ENCODE measurements at regions not wholly inside any gene's neighbourhood (a gene's known extent, or its start where the extent isn't known, plus 50 kb on each side); places are given as distances from the start of the nearest gene placed in this dataset.

GRCh38 chr2:142734770-142735169 lies 142.7 kb upstream of the KYNU start:
- Histone ChIP-seq H3K23me2 (ENCODE audit: insufficient read length, low read depth, low read length, poor library complexity, severe bottlenecking) (no peaks in the 10 kb centered on the region), H3K4me2 (ENCODE audit: insufficient read depth, insufficient read length, low read length) (no peak overlapping the region), H2BK12ac (ENCODE audit: insufficient read length, low read depth, low read length) (no peak overlapping the region), H3K18ac (ENCODE audit: insufficient read length, low read depth, low read length) (no peak overlapping the region), H2BK120ac (ENCODE audit: low read depth, low read length, poor library complexity, severe bottlenecking) (no peak overlapping the region), H3K79me2 (ENCODE audit: insufficient read depth, low read length) (no peaks in the 10 kb centered on the region), H4K91ac (ENCODE audit: insufficient read length, low read depth, low read length) (no peak overlapping the region), H3K4ac (ENCODE audit: low read depth, low read length) (no peak overlapping the region), H3K79me1 (ENCODE audit: insufficient read depth, low read depth, low read length, poor library complexity, severe bottlenecking) (no peaks in the 10 kb centered on the region), H4K20me1 (ENCODE audit: control insufficient read depth, insufficient read depth, insufficient read length) (no peaks in the 10 kb centered on the region), H3K27me3 (ENCODE audit: insufficient read depth, low read length) (no peaks in the 10 kb centered on the region), H3T11ph (ENCODE audit: low read length) (no peak overlapping the region), H3K9me3 (ENCODE audit: control insufficient read depth, low read depth, low read length) (no peaks in the 10 kb centered on the region), H2BK20ac (ENCODE audit: low read depth, low read length, poor library complexity, severe bottlenecking) (no peak overlapping the region), H3K14ac (ENCODE audit: insufficient read depth, low read length) (no peak overlapping the region), H3K23ac (ENCODE audit: insufficient read length, low read depth, low read length) (no peak overlapping the region), H4K8ac (replicated peaks; ENCODE audit: insufficient read length, low read depth, low read length) (no peak overlapping the region), H2BK5ac (ENCODE audit: insufficient read length, low read length) (no peak overlapping the region), H3K4me1 (ENCODE audit: insufficient read depth, low read length) (no peaks in the 10 kb centered on the region), H4K5ac (ENCODE audit: insufficient read length, low read depth, low read length) (no peak overlapping the region), H2BK15ac (ENCODE audit: low read depth, low read length) (no peak overlapping the region), H2AK5ac (ENCODE audit: insufficient read length, low read length) (no peak overlapping the region), H3K27ac (ENCODE audit: insufficient read length, low read depth, low read length) (no peak overlapping the region), H2AFZ (ENCODE audit: low read length) (no peak overlapping the region), H3K9ac (ENCODE audit: extremely low read depth, insufficient read length, low read length) (no peak overlapping the region), H3K56ac (ENCODE audit: insufficient read length, low read depth, low read length) (no peak overlapping the region)
- Mint-ChIP-seq H3K4me3 (no peak overlapping the region), H3K27ac (no peak overlapping the region), H3K9me3 (peaks cover 3 to 5% of the 10 kb centered on the region in 2 experiments), H3K4me1 (peaks cover 0 to 2% of the 10 kb centered on the region in 2 experiments; a peak in 2 of 4 replicates), H3K36me3 (ENCODE audit: insufficient read depth in 1 of 3, low read depth in 3 of 3) (peaks cover 0 to 3% (median 0%) of the 10 kb centered on the region in 3 experiments; a peak in 3 of 7 replicates), H3K27me3 (ENCODE audit: low read depth) (no peaks in the 10 kb centered on the region)
- no CpG with 5 or more reads among the region's 2 CpGs for WGBS (ENCODE audit: extremely low coverage, insufficient read length, low lambda C conversion rate)
- no peak for DNase-seq
- TF ChIP-seq CTCF (conservative IDR thresholded peaks at IDR 0.05) = no peak

Measured in H9 (cell line).